SW480 (cell line): ENCODE measurements at regions not wholly inside any gene's neighbourhood (a gene's known extent, or its start where the extent isn't known, plus 50 kb on each side); places are given as distances from the start of the nearest gene placed in this dataset.

Source experiments
- DNase-seq: peaks from one replicate; pipeline ENCODE4 v3.0.0-alpha.2; 2016; ENCODE audit warnings: low spot score

GRCh38 chr13:108156749-108157148 lies 58.6 kb downstream of the LIG4 start:
- no peak for DNase-seq

GRCh38 chr13:108155185-108156106 lies 59.9 kb downstream of the LIG4 start:
- peak; percentile 31 for DNase-seq

- peak; percentile 92 for DNase-seq
Measured at GRCh38 chr13:108154421-108154858, 60.9 kb downstream of the LIG4 start.

- DNase-seq: no peak
Measured at GRCh38 chr13:108146642-108147041, 68.7 kb downstream of the LIG4 start.

GRCh38 chr13:108142702-108143436 lies 72.5 kb downstream of the LIG4 start:
- DNase-seq: no peak

GRCh38 chr13:108137176-108137575 lies 78.2 kb downstream of the LIG4 start:
- DNase-seq: no peak

GRCh38 chr13:108127406-108127805 lies 87.9 kb downstream of the LIG4 start:
- DNase-seq: no peak

GRCh38 chr13:108126056-108126455 lies 89.3 kb downstream of the LIG4 start:
- no peak for DNase-seq

- no peak for DNase-seq
Measured at GRCh38 chr13:108121406-108121805, 93.9 kb downstream of the LIG4 start.

GRCh38 chr13:108120856-108121255 lies 94.5 kb downstream of the LIG4 start:
- DNase-seq: no peak

- no peak for DNase-seq
Measured at GRCh38 chr13:108120302-108120701, 95.0 kb downstream of the LIG4 start.

- no peak for DNase-seq
Measured at GRCh38 chr13:108115738-108116137, 99.6 kb downstream of the LIG4 start.

- no peak for DNase-seq
Measured at GRCh38 chr13:108113407-108113806, 101.9 kb downstream of the LIG4 start.

GRCh38 chr13:108104736-108105135 lies 110.6 kb downstream of the LIG4 start:
- DNase-seq: no peak

GRCh38 chr13:108102771-108103170 lies 112.6 kb downstream of the LIG4 start:
- no peak for DNase-seq

- no peak for DNase-seq
Measured at GRCh38 chr13:108096301-108096915, 118.9 kb downstream of the LIG4 start.

GRCh38 chr13:108095036-108095435 lies 120.3 kb downstream of the LIG4 start:
- DNase-seq: no peak

- no peak for DNase-seq
Measured at GRCh38 chr13:108093616-108094015, 121.7 kb downstream of the LIG4 start.

GRCh38 chr13:108087810-108088209 lies 127.5 kb downstream of the LIG4 start:
- no peak for DNase-seq

GRCh38 chr13:108086678-108087077 lies 128.7 kb downstream of the LIG4 start:
- DNase-seq: peak; percentile 3

- DNase-seq: no peak
Measured at GRCh38 chr13:108084840-108085239, 130.5 kb downstream of the LIG4 start.

- no peak for DNase-seq
Measured at GRCh38 chr13:108083056-108083455, 132.3 kb downstream of the LIG4 start.

- no peak for DNase-seq
Measured at GRCh38 chr13:108082481-108082880, 132.9 kb downstream of the LIG4 start.
